GM18951 (cell line): ENCODE measurements at regions not wholly inside any gene's neighbourhood (a gene's known extent, or its start where the extent isn't known, plus 50 kb on each side); places are given as distances from the start of the nearest gene placed in this dataset.

Experiments
- POLR2A ChIP-seq: IDR thresholded peaks from 4 replicates; pipeline ENCODE4 v1.6.1; 2011; ENCODE audit warnings: mild to moderate bottlenecking; ENCODE audit not compliant: insufficient read length, insufficient read depth; ENCODE audit errors: extremely low read depth
- in situ Hi-C: fragments of 300-500 bp; cut with MboI; formaldehyde crosslinking; loops from one replicate; pipeline ENCODE4 v1.12.0; 2022; ENCODE audit warnings: low sequenced_read_pairs, mixed read lengths, inconsistent platforms; ENCODE audit not compliant: unreplicated experiment

- TF ChIP-seq POLR2A = no peak
- in situ Hi-C loops = no loop called here
Measured at GRCh38 chr2:163420604-163421003, 315.2 kb downstream of the FIGN start.

- in situ Hi-C loops = no loop called here
- TF ChIP-seq POLR2A = no peak
Measured at GRCh38 chr2:163419000-163419830, 316.6 kb downstream of the FIGN start.

GRCh38 chr2:163417596-163418337 lies 318.0 kb downstream of the FIGN start:
- TF ChIP-seq POLR2A = no peak
- in situ Hi-C loops = no loop called here

GRCh38 chr2:163414121-163414520 lies 321.7 kb downstream of the FIGN start:
- in situ Hi-C loops = no loop called here
- no peak for TF ChIP-seq POLR2A

- no peak for TF ChIP-seq POLR2A
- in situ Hi-C loops = no loop called here
Measured at GRCh38 chr2:163407296-163407695, 328.5 kb downstream of the FIGN start.

- TF ChIP-seq POLR2A = no peak
- in situ Hi-C loops = no loop called here
Measured at GRCh38 chr2:163405298-163405697, 330.5 kb downstream of the FIGN start.

- no peak for TF ChIP-seq POLR2A
- in situ Hi-C loops = no loop called here
Measured at GRCh38 chr2:163401481-163401880, 334.3 kb downstream of the FIGN start.

GRCh38 chr2:163397451-163397850 lies 338.4 kb downstream of the FIGN start:
- in situ Hi-C loops = no loop called here
- no peak for TF ChIP-seq POLR2A

- in situ Hi-C loops = no loop called here
- TF ChIP-seq POLR2A = no peak
Measured at GRCh38 chr2:163395602-163396001, 340.2 kb downstream of the FIGN start.

- in situ Hi-C loops = no loop called here
- TF ChIP-seq POLR2A = no peak
Measured at GRCh38 chr2:163389838-163390237, 346.0 kb downstream of the FIGN start.

- in situ Hi-C loops = no loop called here
- TF ChIP-seq POLR2A = no peak
Measured at GRCh38 chr2:163375472-163375871, 360.3 kb downstream of the FIGN start.

- in situ Hi-C loops = no loop called here
- no peak for TF ChIP-seq POLR2A
Measured at GRCh38 chr2:163375070-163375469, 360.7 kb downstream of the FIGN start.

- in situ Hi-C loops = no loop called here
- TF ChIP-seq POLR2A = no peak
Measured at GRCh38 chr2:163374282-163374681, 361.5 kb downstream of the FIGN start.

- in situ Hi-C loops = no loop called here
- TF ChIP-seq POLR2A = no peak
Measured at GRCh38 chr2:163373496-163373895, 362.3 kb downstream of the FIGN start.
